IPS DF 4.7 (cell line): ENCODE measurements at regions not wholly inside any gene's neighbourhood (a gene's known extent, or its start where the extent isn't known, plus 50 kb on each side); places are given as distances from the start of the nearest gene placed in this dataset.

Source experiments
- DNase-seq: peaks from one replicate; pipeline ENCODE4 v3.0.0-alpha.2; 2013; ENCODE audit warnings: low spot score; ENCODE audit errors: extremely low read depth

DNA sequence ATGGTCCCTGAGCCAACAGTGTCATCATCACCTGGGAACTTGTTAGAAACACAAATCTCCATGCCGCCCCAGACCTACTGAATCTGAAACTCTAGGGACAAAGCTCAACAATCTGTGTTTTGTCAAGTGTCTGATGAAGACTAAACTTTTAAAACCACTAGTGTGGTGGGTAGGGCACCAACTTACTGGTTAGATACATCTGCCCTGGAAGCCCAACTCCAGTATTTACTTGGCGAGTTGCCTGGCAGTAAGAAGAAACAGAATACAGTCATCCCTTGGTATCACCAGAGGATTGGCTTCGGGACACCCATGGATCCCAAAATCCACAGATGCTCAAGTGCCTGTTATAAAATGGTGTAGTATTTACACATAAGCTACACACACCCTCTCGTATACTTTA is 367.9 kb upstream of the DUSP10 start:
- DNase-seq = no peak

DNA sequence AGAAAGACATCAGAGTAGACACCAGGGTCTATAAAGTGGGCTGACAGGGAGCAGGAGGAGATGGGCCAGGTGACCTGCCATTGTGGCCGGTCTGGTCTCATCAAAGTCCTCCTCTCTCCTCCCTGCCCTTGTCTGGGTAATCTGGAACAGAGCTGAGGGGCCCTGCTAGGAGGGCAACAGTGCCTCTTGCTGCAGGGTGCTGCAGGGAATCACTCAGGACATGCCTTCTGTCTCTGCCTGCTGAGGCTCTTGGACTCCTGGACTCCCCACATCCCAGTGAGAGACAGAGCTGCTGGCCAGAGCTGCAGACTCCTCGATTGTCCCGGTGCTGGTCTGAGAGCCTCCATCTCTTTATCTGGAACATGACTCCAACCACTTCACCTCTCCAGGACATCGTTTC is 366.1 kb upstream of the DUSP10 start:
- no peak for DNase-seq

DNA sequence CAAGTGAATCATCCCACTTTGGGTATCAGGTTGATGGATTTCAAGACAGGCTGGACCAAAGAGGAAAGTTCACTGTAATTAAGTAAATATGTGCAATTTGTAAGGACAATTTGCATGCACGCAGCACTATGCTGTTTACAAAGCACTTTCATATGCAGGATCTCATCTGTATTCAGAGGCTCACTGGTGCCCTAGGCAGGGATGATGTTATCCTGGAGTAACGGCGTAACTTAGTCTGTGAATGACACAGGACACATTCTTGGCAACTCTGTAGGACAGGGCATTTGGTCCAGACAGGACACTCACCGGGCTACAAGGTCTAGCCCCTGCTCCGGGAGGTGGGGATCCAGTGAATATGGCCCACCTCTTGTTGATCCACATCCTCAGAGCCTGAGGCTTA is 365.4 kb upstream of the DUSP10 start:
- no peak for DNase-seq

DNA sequence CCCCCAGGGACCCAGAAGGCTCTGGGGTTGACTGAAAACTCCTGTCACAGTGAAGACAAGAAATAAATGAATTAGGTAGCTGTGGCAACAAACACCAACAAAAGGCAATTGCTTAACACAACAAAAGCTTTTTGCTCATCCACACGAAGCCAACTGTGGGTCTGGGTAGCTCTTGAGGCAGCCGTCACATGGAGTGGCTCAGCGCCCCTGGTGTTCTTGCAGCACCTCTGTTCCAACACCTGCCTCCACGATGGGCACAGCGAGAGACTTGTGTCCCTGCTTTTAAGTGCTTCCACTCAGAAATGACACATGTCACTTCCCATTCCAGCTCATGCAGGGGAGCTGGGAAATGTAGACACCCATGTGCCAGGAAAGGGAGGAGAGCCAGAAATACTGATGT is 364.5 kb upstream of the DUSP10 start:
- DNase-seq = no peak

DNA sequence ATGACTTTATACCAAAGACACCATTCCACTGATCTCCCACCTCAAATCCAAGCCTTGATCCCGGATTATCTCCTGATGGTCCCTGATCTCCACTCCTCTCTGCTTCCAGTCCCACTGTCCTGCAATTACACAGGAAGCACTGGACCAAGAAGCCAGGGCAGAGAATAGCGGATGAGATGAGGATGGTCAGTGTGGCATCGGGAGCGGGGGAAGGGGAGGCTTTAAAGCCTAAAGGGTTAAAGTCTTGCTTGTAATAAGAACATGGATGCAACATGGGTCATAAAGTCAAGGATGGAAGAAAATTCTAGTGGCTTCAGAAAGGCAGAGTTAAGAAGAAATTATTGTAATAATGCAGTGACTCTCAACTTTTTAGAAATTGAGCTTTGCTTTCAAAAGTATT is 364.0 kb upstream of the DUSP10 start:
- no peak for DNase-seq

DNA sequence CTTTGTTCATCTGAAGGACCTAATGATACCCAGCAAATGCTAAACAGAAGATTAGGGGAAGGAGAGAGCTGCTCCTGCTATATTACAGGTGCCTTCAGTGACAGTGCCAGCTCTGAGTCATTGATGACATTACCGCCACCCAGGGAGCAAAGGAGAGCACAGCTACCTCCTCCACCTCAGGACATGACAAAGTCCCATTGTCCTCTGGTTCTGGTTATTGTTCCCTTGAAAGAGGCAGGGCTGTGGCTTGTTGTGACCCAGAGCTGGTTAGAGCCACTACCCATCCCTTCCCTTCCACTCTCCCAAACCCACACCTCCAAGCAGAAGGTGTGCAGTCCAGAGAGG is 363.5 kb upstream of the DUSP10 start:
- no peak for DNase-seq

DNA sequence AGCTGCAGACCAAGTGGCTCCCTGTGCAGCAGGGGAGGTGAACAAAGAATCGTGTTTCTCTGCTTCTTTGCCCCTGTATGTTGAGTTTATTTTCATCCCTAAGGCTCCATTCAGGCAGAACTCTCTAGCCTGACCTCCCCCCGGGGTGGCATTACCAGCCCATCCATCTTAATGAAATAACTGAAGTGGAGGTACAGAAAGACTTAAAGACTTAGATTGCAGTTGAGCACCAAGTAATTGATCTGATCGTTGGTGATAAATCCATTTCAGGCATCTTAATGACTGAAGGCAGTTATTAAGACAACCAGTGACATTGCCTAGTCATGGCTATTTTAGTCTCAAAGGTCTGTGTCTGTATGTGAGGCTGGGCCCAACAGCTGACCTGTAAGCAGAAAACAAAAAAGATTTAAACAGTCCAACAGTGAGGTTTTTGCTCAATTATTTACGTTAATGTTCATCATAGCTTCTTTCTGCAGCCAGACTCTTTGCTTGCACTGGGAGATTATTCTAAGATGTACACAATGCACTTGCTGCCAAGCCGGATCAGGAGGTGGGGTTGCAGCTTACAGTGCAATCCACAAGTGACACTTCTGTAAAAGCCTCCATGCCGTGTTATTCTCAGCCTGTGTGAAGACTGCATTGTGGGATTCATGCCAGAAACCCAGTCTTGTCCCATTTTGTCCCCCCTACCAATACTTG is 363.0 kb upstream of the DUSP10 start:
- DNase-seq = no peak

DNA sequence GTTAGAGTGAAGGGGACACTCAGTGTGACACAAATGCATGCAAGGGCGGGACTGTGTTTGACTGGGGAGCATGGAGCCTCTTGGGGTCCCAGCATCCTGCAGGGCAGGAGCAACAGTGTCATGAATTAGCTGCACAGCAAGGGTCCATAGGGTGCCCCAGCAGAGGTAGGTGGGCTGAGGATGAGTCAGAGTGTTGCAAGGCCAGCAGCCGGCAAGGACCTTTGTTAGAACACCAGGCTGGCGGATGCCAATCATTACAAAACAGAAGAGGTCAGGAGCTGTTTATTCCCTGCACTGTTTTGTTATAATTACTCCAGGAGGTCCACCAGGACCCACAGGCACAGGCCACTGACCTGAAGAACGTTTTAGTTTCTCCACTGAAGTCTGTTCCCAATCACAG is 362.2 kb upstream of the DUSP10 start:
- no peak for DNase-seq

DNA sequence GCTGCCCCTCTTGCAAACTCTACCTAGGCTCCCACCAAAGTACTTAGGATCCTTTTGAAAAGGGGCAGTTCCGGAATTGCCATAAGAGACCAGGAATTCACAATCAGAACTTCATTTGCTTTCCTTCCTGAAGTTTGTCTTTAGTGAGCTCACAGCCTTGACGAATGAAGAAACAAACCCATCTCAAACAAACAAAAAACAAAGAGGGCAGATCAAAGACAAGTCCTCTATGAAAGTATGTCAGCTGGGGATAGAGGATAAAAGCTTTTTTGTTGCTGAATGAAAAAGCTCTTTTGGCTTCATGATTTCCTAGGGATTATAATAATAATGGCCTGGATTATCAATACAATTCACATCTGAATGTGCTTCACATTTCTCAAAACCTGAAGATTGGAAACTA is 357.9 kb upstream of the DUSP10 start:
- no peak for DNase-seq

DNA sequence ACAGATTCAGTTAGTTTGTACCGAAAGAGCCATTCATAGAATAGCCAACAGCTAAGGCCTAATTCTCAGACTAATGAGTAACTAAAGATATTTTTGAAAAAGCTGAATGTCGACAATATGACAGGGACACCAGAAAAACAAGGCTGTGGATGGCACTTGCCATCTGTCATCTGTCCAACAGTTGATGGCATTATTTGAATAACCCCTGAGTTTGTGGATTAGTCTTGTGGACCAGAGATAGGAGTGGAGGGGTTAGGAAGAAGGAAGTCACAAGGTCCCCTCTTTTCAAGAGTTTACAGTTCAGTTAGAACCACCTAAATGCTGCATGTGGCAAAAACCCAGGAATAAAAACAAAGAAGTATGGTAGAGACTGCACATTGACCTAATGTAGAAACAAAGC is 356.5 kb upstream of the DUSP10 start:
- no peak for DNase-seq

DNA sequence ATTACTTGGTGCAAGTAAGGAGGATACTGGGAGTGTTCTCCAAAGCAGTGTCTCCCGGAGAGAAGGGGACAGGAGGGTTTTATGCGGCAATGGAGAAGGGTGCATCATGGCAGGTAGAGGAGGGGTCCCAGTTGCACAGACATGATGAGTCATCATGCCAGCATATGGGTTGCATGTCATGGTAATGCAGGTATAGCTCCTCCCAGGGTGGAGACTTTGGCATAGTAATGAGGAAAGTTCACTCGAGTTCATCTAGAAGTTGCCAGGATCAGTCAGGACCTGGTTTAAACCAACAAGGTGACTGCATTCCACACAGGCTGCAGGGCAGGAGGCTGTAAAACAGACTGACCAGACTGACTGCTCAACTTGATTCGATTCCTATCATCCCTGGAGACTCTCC is 355.7 kb upstream of the DUSP10 start:
- no peak for DNase-seq

DNA sequence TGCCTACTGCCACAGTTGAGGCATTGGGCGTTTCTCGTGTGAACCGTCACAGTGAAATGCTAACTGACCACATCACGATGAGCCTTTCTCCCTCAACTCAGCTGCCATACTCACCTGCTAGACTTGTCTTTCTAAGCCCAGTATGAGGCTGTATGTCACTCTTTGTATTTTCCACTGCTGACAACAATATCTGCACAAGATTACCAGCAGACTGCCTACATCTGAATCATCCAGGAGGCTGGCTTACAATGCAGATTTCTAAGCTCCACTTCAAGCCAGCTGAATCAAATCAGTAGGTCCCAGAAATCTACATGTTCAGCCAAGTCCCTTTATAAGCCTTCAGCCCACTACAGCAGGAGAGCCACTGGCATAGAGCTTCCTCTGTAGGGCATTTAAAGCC is 355.0 kb upstream of the DUSP10 start:
- DNase-seq = no peak

DNA sequence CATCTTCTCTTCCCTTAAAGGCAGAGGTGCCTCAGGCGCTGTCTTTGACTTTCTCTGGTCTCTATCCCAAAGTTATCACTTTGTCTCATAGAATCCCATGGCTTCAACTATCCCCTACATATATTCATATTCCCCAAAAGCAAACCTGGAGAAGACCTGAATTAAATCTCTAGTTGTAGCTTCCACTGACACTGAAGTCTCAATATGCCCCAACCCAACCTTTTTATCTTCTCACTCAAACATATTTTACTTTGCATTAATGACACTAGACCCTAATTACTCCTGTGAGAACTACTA is 354.5 kb upstream of the DUSP10 start:
- DNase-seq = no peak

DNA sequence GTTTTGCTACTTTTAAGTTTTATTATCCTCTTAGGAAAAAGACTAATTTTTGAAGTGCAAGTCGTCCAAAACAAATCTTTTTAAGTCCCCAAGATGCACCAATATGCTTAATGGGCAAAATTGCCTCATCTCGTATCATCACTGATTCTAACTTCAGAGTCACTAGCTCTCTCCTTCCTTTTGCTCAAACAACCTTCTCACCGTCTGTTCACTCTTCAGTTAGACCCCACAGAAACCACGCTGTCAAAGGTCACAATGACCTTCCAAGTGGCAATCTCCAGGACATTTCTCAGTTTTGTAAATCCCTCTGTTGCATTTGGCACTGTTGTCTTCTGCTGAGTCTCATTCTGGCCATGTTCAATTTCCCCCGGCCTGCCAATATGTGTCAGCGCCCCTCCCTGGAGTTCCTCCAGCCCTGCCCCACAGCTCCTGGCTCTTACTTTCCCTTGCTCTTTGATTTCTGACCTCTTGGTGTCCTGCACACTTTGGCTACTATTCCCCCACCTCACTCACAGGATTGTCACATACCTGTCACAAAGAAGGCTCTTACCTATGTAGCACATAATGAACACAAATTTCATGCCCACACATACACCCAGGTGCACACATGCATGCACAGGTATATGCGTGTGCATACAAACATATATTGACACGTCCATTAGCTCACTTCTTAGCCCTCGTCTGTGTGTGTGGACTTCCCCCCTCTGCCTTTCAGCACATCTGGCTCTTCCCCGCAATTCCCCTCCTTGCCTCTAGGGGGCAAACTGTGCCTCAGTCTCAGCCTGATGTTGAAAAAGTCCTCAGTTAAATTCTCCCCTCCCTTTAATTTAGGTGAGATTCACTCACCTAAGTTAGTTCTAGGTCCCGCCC is 354.0 kb upstream of the DUSP10 start:
- peak; percentile 41 for DNase-seq

DNA sequence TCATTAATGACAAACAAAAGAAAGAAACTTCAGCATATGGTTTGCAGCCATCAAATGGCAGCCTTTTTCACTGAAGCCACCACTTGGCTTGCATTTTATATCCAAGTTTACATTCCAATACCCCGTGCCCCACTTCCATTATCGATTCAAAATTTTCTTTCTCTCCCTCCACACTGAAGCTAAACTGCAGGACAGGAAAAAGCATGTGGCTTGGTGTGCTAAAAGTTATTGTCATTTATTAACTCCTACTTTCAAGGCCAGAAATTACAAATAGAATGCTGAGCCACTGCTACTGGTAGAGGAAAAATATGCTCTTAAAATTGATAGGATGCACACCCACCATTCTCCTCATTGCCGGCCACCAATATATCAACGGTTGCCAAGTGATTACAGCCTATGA is 351.6 kb upstream of the DUSP10 start:
- DNase-seq = no peak

DNA sequence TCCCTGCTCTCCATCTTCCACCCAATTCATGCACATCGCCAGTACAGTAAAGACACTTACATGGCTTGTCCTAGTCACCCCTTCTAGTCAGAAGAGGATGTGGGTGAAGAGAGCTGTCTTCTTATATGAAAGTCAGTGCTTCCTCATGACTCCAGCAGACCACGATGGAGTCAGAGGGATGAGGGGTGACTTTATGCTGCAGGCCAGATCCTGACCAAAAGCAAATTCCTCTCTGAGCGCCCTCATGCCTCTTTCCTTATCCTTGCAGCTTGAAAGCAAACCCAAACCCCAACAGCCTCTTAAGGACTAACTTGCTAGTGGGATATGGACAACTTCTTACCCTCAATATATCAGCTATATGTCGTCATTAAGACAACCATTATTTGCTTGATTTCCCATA is 348.2 kb upstream of the DUSP10 start:
- no peak for DNase-seq

DNA sequence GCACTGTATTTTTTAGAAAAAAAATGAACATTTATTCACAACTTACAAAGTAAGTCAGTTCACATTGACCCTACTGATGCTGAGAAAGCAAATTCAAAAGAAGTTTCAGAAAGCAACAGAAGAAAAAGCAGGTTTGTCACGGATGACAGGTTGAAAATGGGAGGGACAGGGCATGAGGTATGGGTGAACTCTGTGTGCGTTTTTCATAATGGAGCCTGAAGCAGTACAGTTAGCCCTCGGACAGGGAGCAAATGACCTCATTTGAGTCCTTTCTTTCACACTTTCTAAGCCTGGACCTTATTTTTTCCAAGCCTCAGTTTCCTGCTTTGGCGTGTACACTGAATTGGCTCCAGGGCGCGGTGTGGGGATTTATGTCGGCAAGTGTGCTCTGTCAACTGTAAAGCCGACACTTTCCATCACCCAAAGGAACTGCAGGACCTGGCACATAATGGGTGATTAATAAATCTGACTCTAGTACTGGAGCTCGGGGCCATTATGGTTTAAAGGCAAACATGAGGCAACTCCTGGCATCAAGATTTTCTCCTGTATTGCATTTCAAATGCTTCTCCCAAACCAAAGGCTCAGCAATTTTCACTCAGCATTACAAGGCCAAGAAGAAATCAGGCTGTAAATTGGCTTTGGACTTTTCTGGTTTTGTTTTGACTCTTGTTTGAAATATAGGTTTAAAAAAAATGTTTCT is 345.5 kb upstream of the DUSP10 start:
- no peak for DNase-seq

DNA sequence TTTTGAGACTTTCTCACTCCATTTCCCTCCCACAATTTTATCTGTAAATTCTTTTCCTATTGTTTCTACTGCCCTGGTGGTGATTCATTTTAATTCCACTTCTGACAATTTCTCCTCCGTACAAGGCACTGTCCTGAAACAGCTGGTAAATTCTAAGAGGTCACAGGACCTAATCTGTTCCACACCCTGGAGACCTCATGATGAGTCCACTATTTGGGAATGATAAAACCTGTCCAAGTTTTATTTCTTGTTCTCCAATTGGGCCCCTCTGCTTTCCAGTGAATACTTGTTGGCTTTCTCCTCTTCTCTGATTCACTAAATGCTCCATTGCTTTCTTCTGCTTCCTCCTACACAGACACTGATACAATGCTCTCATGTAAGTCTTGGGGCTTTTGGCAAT is 343.1 kb upstream of the DUSP10 start:
- no peak for DNase-seq

DNA sequence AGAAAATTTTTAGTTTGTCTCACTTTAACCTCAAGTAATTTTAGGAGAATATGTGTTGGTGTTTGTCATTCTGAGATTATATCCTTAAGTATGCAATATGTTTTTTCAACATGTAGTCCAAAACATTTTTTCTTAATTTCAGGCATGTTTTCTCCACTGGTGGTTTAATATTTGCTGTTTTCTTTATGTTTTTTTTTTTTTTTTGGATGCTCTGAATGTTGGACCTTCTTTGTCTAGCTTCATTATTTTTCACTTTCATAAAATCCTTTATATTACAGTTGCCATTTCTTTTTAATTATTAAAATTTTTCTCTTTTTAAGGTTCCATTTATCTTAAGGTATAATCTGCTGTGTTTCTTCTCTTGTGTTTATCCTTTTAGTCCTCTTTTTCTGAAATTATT is 342.2 kb upstream of the DUSP10 start:
- DNase-seq = no peak

DNA sequence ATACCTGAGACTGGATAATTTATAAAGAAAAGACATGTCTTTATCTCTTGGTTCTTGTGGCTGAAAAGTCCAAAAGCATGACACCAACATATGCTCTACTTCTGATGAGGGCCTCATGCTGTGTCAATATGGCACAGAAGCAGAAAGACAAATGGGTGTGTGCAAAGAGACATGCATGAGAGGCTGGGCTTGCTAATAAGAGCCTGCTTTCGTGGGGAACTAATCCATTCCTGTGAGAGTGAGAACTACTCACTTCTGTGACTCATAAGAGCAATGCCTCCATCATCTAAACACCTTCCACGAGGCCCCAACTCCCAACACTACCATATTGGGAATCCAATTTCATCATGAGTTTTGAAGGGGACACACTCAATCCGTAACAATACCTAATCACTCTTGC is 340.0 kb upstream of the DUSP10 start:
- DNase-seq = no peak

DNA sequence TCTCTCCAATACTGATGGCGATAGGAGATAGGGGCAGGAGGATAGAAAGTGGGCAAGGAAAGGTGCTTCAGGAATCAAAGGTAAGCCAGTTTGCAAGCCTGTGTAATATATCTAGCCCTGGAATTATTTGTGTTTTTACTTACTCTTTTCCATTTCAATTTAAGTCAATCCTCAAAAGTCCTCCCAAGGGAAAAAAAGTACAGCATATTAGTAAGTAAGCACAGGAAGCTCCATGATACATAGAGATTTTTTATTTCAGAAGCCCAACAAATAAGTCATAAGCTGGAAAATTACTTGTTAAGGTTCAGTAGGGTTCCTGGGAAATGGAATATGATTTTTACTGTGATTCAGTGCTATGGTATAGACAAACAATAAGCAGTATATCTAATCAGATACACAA is 337.7 kb upstream of the DUSP10 start:
- no peak for DNase-seq

DNA sequence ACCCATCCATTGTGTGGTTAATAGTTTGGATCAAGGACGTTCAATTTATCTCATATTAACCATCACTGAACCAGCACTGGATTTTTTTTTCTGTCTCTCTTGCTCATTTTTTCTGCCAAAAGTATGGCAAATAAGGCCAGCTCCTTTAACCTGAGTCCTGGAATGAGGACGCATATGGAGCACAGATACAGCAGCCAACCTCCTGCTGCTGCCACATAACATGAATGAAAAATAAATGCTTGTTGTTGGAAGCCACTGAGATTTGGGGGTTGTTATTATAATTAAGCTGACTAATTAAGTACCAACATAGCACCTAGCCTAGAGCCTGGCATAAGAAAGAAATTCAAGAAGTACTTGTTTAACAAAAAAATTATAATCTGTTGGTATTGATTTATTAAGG is 335.3 kb upstream of the DUSP10 start:
- DNase-seq = no peak

DNA sequence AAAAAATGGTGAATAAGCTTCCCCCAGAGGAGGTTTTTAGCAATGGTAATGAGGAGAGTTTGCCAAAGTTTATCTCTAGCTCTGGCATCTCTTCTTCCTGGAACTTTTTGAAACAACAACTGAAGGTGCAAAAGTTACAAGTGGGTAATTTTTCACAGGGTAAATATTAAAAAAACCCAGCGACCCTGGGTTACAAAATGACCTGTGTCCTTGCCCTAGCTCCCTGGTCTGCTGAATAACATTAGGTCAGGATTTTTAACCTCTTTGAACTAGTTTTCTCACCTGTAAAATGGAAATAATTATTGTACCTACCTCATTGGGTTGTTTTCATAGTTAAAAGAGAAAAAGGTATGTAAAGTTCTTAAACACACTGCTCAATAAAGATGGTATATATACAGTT is 332.4 kb upstream of the DUSP10 start:
- no peak for DNase-seq
